GM23338 (cell line): ENCODE measurements at regions not wholly inside any gene's neighbourhood (a gene's known extent, or its start where the extent isn't known, plus 50 kb on each side); places are given as distances from the start of the nearest gene placed in this dataset.

ENCODE experiments used
- ATAC-seq: fragments of 200-7000 bp; cut with Tn5 transposase; 3 replicates; pipeline ENCODE4 v1.9.1; 2020
- DNase-seq: peaks from one replicate; pipeline ENCODE4 v3.0.0-alpha.2; 2015; ENCODE audit warnings: low spot score
- H2AFZ ChIP-seq: fragments of 200-600 bp; sonication (generic); 2 replicates; pipeline ENCODE4 v1.8.0; 2016; ENCODE audit warnings: antibody characterized with exemption, mild to moderate bottlenecking, moderate library complexity
- H3F3A ChIP-seq: fragments of 200-600 bp; sonication (generic); replicated peaks from 2 replicates; pipeline ENCODE4 v1.8.0; 2017; ENCODE audit warnings: antibody characterized with exemption, mixed run types, low read depth
- H3K27ac ChIP-seq: fragments of 200-600 bp; sonication (generic); 2 replicates; pipeline ENCODE4 v1.6.1; 2016; ENCODE audit warnings: low read depth
- H3K27me3 ChIP-seq: fragments of 200-600 bp; sonication (generic); 2 replicates; pipeline ENCODE4 v1.8.0; 2016; ENCODE audit warnings: mild to moderate bottlenecking, mixed run types, moderate library complexity; ENCODE audit not compliant: insufficient read depth
- H3K36me3 ChIP-seq: fragments of 200-600 bp; sonication (generic); 2 replicates; pipeline ENCODE4 v1.8.0; 2016; ENCODE audit warnings: mild to moderate bottlenecking; ENCODE audit not compliant: insufficient read depth
- H3K4me1 ChIP-seq: fragments of 200-600 bp; sonication (generic); 2 replicates; pipeline ENCODE4 v1.8.0; 2016; ENCODE audit warnings: mild to moderate bottlenecking, moderate library complexity; ENCODE audit not compliant: insufficient read depth
- H3K4me2 ChIP-seq: fragments of 200-600 bp; sonication (generic); 2 replicates; pipeline ENCODE4 v1.7.1; 2017; ENCODE audit warnings: mixed run types
- H3K4me3 ChIP-seq: fragments of 200-600 bp; sonication (generic); 2 replicates; pipeline ENCODE4 v1.6.1; 2016; ENCODE audit warnings: mixed run types
- H3K79me2 ChIP-seq: fragments of 200-600 bp; sonication (generic); replicated peaks from 2 replicates; pipeline ENCODE4 v1.8.0; 2017; ENCODE audit warnings: mild to moderate bottlenecking; ENCODE audit not compliant: insufficient read depth
- H3K9me2 ChIP-seq: fragments of 200-600 bp; sonication (generic); 2 replicates; pipeline ENCODE4 v1.8.0; 2017; ENCODE audit not compliant: insufficient read depth
- H4K20me1 ChIP-seq: fragments of 200-600 bp; sonication (generic); replicated peaks from 2 replicates; pipeline ENCODE4 v1.8.0; 2017; ENCODE audit warnings: mild to moderate bottlenecking; ENCODE audit not compliant: insufficient read depth
- H3K27ac Mint-ChIP-seq: 2 replicates; pipeline ENCODE4 v1.8.0; 2020; ENCODE audit warnings: inconsistent platforms, mild to moderate bottlenecking, moderate library complexity, mixed read lengths
- H3K27me3 Mint-ChIP-seq: 3 replicates; pipeline ENCODE4 v1.8.0; 2022; ENCODE audit warnings: low read depth, mild to moderate bottlenecking, moderate library complexity, mixed read lengths, inconsistent platforms; ENCODE audit not compliant: insufficient read depth, poor library complexity
- H3K36me3 Mint-ChIP-seq: 3 replicates; pipeline ENCODE4 v1.8.0; 2021; ENCODE audit warnings: low read depth, mild to moderate bottlenecking, inconsistent platforms, moderate library complexity, mixed read lengths
- H3K4me1 Mint-ChIP-seq: 3 replicates; pipeline ENCODE4 v1.8.0; 2020; ENCODE audit warnings: mild to moderate bottlenecking, inconsistent platforms, mixed read lengths
- H3K4me3 Mint-ChIP-seq: 3 replicates; pipeline ENCODE4 v1.8.0; 2021; ENCODE audit warnings: moderate library complexity, mild to moderate bottlenecking, inconsistent platforms, mixed read lengths
- H3K9me3 Mint-ChIP-seq: 3 replicates; pipeline ENCODE4 v1.8.0; 2020; ENCODE audit warnings: moderate library complexity, mild to moderate bottlenecking, inconsistent platforms, mixed read lengths
- CREB1 ChIP-seq: fragments of 250-450 bp; sonication (Bioruptor Pico); IDR thresholded peaks from 2 replicates; pipeline ENCODE4 v1.5.0; 2020; ENCODE audit warnings: low read depth, mild to moderate bottlenecking, moderate library complexity
- EZH2 ChIP-seq: fragments of 200-600 bp; sonication (generic); IDR thresholded peaks from one replicate; pipeline ENCODE4 v1.8.0; 2017; ENCODE audit warnings: antibody characterized with exemption, mild to moderate bottlenecking, low read depth; ENCODE audit not compliant: unreplicated experiment
- EZH2phosphoT487 ChIP-seq: fragments of 200-600 bp; sonication (generic); IDR thresholded peaks from one replicate; pipeline ENCODE4 v1.8.1; 2018; ENCODE audit warnings: antibody characterized with exemption; ENCODE audit not compliant: unreplicated experiment
- JUNB ChIP-seq: IDR thresholded peaks from one replicate; pipeline ENCODE4 v1.6.1; 2016; ENCODE audit warnings: antibody characterized with exemption; ENCODE audit not compliant: unreplicated experiment
- NANOG ChIP-seq: IDR thresholded peaks from 2 replicates; pipeline ENCODE4 v1.6.1; 2016; ENCODE audit warnings: antibody characterized with exemption, borderline replicate concordance
- STAT1 ChIP-seq: IDR thresholded peaks from one replicate; pipeline ENCODE4 v1.6.1; 2016; ENCODE audit warnings: antibody characterized with exemption; ENCODE audit not compliant: unreplicated experiment
- ZNF331 ChIP-seq: fragments of 250-450 bp; sonication (Bioruptor Pico); IDR thresholded peaks from 2 replicates; pipeline ENCODE4 v1.5.0; 2020; ENCODE audit warnings: low read depth, mild to moderate bottlenecking, moderate library complexity
- TF ChIP-seq, protein P1 (sequence below): IDR thresholded peaks from one replicate; pipeline ENCODE4 v1.6.1; 2018; ENCODE audit warnings: antibody characterized with exemption; ENCODE audit not compliant: unreplicated experiment
- TF ChIP-seq, protein P2 (sequence below): IDR thresholded peaks from 2 replicates; pipeline ENCODE4 v1.6.1; 2016; ENCODE audit warnings: antibody characterized with exemption
- TF ChIP-seq, protein P3 (sequence below): fragments of 250-450 bp; sonication (Bioruptor Pico); IDR thresholded peaks from 2 replicates; pipeline ENCODE4 v1.5.0; 2020; ENCODE audit warnings: mild to moderate bottlenecking, moderate library complexity

GRCh38 chr1:217012659-217013058 lies 289.4 kb upstream of the ESRRG start:
- no peak overlapping the region for H3K27ac ChIP-seq
- Mint-ChIP-seq H3K27me3 (no peaks in the 10 kb centered on the region), H3K27ac (no peak overlapping the region), H3K9me3 (no peaks in the 10 kb centered on the region), H3K4me3 (no peak overlapping the region), H3K4me1 (no peaks in the 10 kb centered on the region), H3K36me3 (no peaks in the 10 kb centered on the region)
- H3K9me2 ChIP-seq: peaks cover 5% of the 10 kb centered on the region; the same call in 1 of the 2 replicates
- TF ChIP-seq NANOG (no peak), STAT1 (no peak), CREB1 (CRISPR knock-in tag) (no peak), ZNF331 (CRISPR knock-in tag) (no peak), EZH2 (no peak)
- TF ChIP-seq, protein P1, sequence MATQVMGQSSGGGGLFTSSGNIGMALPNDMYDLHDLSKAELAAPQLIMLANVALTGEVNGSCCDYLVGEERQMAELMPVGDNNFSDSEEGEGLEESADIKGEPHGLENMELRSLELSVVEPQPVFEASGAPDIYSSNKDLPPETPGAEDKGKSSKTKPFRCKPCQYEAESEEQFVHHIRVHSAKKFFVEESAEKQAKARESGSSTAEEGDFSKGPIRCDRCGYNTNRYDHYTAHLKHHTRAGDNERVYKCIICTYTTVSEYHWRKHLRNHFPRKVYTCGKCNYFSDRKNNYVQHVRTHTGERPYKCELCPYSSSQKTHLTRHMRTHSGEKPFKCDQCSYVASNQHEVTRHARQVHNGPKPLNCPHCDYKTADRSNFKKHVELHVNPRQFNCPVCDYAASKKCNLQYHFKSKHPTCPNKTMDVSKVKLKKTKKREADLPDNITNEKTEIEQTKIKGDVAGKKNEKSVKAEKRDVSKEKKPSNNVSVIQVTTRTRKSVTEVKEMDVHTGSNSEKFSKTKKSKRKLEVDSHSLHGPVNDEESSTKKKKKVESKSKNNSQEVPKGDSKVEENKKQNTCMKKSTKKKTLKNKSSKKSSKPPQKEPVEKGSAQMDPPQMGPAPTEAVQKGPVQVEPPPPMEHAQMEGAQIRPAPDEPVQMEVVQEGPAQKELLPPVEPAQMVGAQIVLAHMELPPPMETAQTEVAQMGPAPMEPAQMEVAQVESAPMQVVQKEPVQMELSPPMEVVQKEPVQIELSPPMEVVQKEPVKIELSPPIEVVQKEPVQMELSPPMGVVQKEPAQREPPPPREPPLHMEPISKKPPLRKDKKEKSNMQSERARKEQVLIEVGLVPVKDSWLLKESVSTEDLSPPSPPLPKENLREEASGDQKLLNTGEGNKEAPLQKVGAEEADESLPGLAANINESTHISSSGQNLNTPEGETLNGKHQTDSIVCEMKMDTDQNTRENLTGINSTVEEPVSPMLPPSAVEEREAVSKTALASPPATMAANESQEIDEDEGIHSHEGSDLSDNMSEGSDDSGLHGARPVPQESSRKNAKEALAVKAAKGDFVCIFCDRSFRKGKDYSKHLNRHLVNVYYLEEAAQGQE: no peak
- TF ChIP-seq, protein P2, sequence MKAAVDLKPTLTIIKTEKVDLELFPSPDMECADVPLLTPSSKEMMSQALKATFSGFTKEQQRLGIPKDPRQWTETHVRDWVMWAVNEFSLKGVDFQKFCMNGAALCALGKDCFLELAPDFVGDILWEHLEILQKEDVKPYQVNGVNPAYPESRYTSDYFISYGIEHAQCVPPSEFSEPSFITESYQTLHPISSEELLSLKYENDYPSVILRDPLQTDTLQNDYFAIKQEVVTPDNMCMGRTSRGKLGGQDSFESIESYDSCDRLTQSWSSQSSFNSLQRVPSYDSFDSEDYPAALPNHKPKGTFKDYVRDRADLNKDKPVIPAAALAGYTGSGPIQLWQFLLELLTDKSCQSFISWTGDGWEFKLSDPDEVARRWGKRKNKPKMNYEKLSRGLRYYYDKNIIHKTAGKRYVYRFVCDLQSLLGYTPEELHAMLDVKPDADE: no peak
- DNase-seq (no peak), ATAC-seq (no peak)
- H2AFZ ChIP-seq: no peak overlapping the region
- H3K4me2 ChIP-seq: no peak overlapping the region
- no peaks in the 10 kb centered on the region for H3F3A ChIP-seq
- no peaks in the 10 kb centered on the region for H3K79me2 ChIP-seq
- H3K36me3 ChIP-seq: no peaks in the 10 kb centered on the region
- no peaks in the 10 kb centered on the region for H3K4me1 ChIP-seq
- no peaks in the 10 kb centered on the region for H4K20me1 ChIP-seq
- no peak overlapping the region for H3K4me3 ChIP-seq
- H3K27me3 ChIP-seq: no peaks in the 10 kb centered on the region

DNA sequence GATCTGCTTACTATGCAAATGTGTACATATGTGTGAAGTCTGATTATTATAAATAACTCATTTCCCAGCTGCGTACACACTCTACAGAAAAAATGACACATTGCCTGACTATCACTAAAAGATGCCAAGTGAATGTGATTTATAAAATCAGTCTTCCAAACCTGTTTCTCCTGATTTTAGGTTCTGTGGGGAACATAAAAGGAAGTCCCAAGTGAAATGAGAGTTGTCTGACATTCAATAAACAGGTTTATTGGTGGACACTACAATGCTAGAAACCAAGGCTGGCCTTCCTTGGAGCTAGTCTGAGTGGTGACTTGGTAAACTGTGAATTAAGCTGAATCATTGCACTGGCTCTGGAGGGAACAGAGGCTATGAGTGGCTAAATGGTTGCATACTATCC lies 287.9 kb upstream of the ESRRG start:
- Histone ChIP-seq H3K79me2 (no peaks in the 10 kb centered on the region), H3K4me1 (no peaks in the 10 kb centered on the region), H3K27me3 (no peaks in the 10 kb centered on the region), H3K4me3 (no peak overlapping the region), H3K9me2 (peaks cover 5% of the 10 kb centered on the region; the same call in 1 of the 2 replicates), H3K4me2 (no peak overlapping the region), H4K20me1 (no peaks in the 10 kb centered on the region), H3F3A (no peaks in the 10 kb centered on the region), H2AFZ (no peak overlapping the region), H3K36me3 (no peaks in the 10 kb centered on the region), H3K27ac (no peak overlapping the region)
- Mint-ChIP-seq H3K4me3 (no peak overlapping the region), H3K36me3 (no peaks in the 10 kb centered on the region), H3K4me1 (no peaks in the 10 kb centered on the region), H3K9me3 (no peaks in the 10 kb centered on the region), H3K27ac (no peak overlapping the region), H3K27me3 (no peaks in the 10 kb centered on the region)
- no peak for DNase-seq
- no peak for ATAC-seq
- TF ChIP-seq CREB1 (CRISPR knock-in tag): no peak
- TF ChIP-seq EZH2: no peak
- TF ChIP-seq STAT1: no peak
- TF ChIP-seq NANOG: no peak
- no peak for TF ChIP-seq JUNB
- no peak for TF ChIP-seq EZH2phosphoT487
- TF ChIP-seq, protein P3, sequence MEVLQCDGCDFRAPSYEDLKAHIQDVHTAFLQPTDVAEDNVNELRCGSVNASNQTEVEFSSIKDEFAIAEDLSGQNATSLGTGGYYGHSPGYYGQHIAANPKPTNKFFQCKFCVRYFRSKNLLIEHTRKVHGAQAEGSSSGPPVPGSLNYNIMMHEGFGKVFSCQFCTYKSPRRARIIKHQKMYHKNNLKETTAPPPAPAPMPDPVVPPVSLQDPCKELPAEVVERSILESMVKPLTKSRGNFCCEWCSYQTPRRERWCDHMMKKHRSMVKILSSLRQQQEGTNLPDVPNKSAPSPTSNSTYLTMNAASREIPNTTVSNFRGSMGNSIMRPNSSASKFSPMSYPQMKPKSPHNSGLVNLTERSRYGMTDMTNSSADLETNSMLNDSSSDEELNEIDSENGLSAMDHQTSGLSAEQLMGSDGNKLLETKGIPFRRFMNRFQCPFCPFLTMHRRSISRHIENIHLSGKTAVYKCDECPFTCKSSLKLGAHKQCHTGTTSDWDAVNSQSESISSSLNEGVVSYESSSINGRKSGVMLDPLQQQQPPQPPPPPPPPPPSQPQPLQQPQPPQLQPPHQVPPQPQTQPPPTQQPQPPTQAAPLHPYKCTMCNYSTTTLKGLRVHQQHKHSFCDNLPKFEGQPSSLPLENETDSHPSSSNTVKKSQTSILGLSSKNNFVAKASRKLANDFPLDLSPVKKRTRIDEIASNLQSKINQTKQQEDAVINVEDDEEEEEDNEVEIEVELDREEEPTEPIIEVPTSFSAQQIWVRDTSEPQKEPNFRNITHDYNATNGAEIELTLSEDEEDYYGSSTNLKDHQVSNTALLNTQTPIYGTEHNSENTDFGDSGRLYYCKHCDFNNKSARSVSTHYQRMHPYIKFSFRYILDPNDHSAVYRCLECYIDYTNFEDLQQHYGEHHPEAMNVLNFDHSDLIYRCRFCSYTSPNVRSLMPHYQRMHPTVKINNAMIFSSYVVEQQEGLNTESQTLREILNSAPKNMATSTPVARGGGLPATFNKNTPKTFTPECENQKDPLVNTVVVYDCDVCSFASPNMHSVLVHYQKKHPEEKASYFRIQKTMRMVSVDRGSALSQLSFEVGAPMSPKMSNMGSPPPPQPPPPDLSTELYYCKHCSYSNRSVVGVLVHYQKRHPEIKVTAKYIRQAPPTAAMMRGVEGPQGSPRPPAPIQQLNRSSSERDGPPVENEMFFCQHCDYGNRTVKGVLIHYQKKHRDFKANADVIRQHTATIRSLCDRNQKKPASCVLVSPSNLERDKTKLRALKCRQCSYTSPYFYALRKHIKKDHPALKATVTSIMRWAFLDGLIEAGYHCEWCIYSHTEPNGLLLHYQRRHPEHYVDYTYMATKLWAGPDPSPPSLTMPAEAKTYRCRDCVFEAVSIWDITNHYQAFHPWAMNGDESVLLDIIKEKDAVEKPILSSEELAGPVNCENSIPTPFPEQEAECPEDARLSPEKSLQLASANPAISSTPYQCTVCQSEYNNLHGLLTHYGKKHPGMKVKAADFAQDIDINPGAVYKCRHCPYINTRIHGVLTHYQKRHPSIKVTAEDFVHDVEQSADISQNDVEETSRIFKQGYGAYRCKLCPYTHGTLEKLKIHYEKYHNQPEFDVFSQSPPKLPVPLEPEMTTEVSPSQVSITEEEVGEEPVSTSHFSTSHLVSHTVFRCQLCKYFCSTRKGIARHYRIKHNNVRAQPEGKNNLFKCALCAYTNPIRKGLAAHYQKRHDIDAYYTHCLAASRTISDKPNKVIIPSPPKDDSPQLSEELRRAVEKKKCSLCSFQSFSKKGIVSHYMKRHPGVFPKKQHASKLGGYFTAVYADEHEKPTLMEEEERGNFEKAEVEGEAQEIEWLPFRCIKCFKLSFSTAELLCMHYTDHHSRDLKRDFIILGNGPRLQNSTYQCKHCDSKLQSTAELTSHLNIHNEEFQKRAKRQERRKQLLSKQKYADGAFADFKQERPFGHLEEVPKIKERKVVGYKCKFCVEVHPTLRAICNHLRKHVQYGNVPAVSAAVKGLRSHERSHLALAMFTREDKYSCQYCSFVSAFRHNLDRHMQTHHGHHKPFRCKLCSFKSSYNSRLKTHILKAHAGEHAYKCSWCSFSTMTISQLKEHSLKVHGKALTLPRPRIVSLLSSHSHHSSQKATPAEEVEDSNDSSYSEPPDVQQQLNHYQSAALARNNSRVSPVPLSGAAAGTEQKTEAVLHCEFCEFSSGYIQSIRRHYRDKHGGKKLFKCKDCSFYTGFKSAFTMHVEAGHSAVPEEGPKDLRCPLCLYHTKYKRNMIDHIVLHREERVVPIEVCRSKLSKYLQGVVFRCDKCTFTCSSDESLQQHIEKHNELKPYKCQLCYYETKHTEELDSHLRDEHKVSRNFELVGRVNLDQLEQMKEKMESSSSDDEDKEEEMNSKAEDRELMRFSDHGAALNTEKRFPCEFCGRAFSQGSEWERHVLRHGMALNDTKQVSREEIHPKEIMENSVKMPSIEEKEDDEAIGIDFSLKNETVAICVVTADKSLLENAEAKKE: no peak
- TF ChIP-seq, protein P2: no peak
